HG03108 (cell line): ENCODE measurements at regions not wholly inside any gene's neighbourhood (a gene's known extent, or its start where the extent isn't known, plus 50 kb on each side); places are given as distances from the start of the nearest gene placed in this dataset.

ENCODE experiments used
- ATAC-seq: cut with Tn5 transposase; IDR thresholded peaks from one replicate; pipeline ENCODE4 v1.9.1; 2021; ENCODE audit warnings: moderate library complexity; ENCODE audit not compliant: unreplicated experiment

DNA sequence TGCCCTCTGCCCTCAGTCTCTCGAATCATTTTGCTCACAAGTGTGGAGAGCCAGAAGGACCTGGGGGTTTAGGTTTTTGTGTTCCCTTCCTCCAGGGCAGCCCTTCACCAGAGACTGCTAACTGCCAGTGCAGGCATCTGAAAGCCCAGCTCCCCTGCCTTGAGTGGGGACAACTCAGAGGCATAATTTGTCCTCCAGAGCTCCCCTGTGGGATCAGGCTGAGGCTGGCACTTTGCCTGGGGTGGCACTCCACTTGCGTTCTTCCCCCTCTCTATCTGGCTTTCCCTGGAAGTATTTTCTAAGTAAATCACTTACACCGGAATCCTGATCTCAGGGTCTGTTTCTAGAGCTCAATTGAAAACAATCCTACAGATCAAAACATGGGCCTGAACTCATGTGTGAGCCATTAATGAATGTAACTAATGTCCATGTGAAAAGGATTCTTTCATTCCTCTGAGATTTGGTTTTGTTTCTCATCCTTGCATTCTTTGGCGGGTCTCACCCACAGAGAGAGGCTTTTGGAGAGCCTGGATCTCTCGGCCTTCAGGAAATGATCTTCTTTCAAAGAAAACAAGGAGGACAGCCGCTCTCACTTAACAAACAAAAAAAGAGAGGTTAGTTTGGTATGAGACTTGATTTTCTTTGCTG is 125.7 kb upstream of the RIPOR2 start:
- no peak for ATAC-seq

GRCh38 chr6:25062070-25062811 is 126.5 kb upstream of the RIPOR2 start:
- no peak for ATAC-seq

GRCh38 chr6:25064006-25064405 is 128.2 kb upstream of the RIPOR2 start:
- no peak for ATAC-seq

DNA sequence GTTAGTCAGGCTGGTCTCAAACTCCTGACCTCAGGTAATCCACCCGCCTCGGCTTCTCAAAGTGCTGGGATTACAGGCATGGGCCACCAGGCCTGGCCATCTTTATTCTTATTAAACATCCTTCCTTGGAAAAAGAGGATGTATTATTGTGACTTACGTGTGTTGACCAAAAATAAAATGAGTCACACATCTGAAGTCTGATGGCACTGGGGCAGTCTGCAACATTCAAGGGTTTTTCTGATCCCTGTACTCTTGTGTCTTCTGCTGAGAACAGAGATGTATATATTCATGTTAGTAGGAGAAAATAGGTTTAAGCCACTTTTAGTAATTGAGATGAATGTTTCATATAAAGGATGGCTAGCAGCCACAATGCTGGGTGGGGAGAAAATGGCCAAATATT is 129.9 kb upstream of the RIPOR2 start:
- no peak for ATAC-seq

DNA sequence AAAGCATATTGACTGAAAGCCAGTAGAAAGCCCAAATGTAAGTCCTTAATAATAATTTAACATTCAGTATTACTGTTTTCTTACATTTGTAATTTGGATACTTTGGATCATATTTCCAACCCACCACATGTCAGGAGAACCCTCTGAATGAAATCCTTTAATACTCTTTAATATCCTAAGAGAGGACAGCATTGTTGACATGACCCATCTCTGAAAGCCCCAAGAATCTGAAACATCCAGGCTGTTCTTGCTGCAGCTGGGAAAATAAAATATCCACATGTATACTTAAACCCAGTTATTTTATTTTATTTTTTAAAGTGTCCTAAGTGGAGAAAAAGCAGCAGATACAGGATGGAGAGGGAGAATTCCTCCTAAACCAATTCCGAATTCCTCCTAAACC is 130.8 kb upstream of the RIPOR2 start:
- no peak for ATAC-seq

GRCh38 chr6:25068866-25069265 is 133.1 kb upstream of the RIPOR2 start:
- no peak for ATAC-seq

- ATAC-seq, result peak; percentile 82
Measured at GRCh38 chr6:25070547-25071366, 135.0 kb upstream of the RIPOR2 start.

- ATAC-seq, result no peak
Measured at GRCh38 chr6:25078141-25078540, 142.4 kb upstream of the RIPOR2 start.

- ATAC-seq, result no peak
Measured at GRCh38 chr6:25083784-25084507, 148.2 kb upstream of the RIPOR2 start.

GRCh38 chr6:25084508-25084833 is 148.7 kb upstream of the RIPOR2 start:
- no peak for ATAC-seq

DNA sequence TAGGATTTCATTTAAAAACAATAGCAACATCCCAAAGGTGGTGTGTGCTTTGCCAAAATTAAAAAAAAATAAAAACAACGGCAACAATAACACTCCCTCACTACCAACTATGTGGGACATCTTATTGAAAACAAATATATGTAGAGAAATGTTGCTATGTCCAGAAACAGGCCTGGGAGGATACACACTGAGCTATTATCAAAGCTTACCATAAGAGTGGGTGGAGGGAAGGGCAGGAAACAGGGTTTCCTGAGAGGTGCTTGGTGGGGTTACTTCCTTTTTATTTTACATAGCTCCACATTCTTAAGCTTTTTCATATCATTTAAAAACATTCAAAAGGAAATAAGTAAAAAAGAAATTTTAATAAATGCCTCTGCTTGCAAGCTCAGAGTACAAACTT is 150.0 kb upstream of the RIPOR2 start:
- no peak for ATAC-seq

DNA sequence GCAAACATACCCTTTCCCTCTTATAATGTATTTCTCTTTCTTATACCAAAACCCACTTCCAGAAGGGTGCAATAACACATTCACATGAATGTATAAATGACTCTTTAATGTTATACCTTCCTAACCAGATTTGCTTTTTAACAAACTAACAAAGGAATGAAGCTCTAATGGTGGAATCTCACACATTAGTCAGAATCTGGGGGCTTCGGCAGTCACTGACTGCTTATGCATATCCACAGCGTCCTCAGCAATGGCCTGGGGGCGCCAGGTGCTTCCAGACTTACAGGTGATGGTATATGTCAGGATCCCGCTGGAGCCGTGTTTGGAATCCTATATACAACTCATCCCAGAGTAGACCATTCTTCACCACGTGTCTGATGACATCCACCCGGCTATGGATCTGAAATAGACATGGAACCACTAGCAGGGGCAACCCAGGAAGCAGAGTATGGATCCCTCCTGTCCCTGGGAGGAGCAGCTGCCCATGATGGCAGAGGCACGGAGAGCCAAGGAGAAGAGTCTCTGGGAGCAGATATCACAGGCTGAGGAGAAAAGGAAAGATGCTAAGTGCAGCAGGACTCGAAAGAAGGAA is 150.8 kb upstream of the RIPOR2 start:
- ATAC-seq, result no peak

DNA sequence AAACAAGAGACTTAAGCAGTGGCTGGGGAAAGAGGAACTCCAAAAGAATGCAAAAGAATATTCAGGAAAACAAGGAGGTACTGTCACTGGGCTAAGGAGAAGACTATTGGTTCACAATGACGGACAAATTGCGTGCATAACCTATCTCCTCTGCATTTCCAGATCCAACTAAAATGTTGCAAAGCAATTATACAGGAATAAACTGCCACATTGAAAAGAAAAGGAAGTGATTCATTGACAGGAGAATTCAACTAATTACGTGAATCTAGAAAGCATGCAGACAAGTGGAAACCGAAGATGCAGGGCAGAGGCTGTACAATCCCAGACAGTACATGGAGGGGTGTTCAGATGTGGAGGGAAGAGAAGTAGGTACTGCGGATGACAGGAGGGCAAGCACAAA is 152.8 kb upstream of the RIPOR2 start:
- no peak for ATAC-seq

- ATAC-seq, result no peak
Measured at GRCh38 chr6:25089442-25089841, 153.7 kb upstream of the RIPOR2 start.

DNA sequence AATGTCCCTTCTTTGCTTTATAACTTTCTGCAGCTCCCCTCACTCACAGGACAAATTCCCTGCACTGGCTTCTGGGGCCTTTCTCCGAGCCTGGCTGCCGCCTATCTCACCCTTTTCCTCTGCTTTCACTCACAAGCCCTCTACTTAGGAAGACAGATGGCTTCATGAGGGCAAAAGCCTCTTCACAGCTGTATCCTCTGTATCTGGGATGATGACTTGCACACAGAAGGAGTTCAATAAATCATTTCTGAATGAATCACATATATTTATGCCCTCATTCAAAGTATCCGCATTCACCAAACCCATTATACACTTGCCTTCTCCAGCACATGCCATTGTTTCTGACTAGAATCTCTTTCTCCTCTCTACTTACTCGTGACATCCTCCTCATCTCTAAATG is 159.0 kb upstream of the RIPOR2 start:
- no peak for ATAC-seq

GRCh38 chr6:25100288-25100687 is 164.5 kb upstream of the RIPOR2 start:
- no peak for ATAC-seq

- peak; percentile 74 for ATAC-seq
Measured at GRCh38 chr6:25103603-25104002, 167.8 kb upstream of the RIPOR2 start.

DNA sequence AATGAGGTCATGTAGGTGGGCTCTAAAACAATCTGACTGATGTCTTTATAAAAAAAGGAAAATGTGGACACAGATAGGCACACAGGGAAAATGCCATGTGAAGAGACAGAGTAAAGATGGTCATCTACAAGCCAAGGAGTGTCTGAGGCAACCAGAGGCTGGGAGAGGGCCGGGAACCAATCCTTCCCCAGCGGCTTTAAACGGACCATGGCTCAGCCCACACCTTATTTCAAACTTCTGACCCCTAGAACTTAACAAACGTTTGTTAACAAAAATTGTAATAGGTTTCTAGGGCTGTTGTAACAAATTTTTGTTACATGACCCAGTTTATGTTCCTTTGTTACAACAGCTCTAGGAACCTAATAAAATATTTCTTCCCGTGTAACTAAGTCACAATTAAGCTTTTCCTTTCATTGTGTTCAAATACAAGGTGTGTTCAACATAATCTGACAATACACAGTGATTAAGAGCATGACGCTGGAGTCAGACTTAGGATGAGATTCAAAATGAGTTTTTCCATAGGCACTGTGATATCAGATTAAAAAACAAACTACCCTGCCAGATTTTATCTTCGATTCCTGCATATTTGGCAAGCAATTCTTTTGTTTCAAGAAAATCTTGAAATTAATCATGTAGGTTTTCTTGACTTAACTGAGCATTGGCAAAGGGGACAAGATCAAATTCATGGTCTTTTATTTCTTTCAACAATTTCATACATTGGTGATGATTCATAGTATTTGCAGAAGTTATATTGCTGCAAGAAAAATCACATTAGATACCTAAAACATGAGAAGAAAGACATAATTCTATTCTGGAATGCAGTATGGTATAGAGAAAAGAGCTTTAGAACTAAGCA is 169.5 kb upstream of the RIPOR2 start:
- no peak for ATAC-seq

- peak; percentile 41 for ATAC-seq
Measured at GRCh38 chr6:25107218-25107617, 171.5 kb upstream of the RIPOR2 start.

- ATAC-seq, result no peak
Measured at GRCh38 chr6:25111782-25112181, 167.4 kb upstream of the CARMIL1 start.
